ENCODE measurements at regions not wholly inside any gene's neighbourhood (a gene's known extent, or its start where the extent isn't known, plus 50 kb on each side); places are given as distances from the start of the nearest gene placed in this dataset.

DNA sequence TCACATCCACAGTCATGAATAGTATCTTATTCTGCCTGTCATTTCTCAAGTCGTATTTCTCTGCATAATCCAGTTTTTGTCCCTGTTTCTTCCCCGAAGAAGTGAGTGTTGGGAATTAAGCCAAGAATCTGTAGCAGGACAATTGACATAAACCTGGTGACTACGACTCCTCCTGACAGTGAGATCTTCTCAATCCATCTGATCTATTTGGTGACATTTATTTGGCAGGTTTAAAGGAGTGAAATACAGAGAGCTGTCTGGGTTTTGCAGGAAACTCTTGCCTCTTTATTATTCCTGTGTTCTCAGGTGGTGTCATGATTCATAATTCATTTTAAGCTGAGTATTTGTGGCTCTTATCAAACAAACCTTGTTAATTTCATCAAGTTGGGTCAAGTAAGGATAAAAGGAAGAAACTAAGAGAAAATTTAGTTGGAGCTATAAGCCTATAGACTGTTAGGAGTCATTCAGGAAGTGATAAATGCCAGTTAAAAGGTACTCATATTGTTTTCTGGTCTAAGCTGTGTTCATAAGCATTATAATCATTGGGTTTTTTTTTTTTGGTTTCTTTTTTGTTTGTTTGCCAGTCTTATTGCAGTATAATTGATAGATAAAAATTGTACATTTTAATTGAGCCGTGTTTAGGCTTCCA, 95.9 kb upstream of the PCSK1 start (continued):
- no peak for TF ChIP-seq TAF1 (IDR thresholded peaks at IDR 0.05; ENCODE audit: low read depth, low read length)
- no peak for TF ChIP-seq NRF1 (IDR thresholded peaks at IDR 0.05; ENCODE audit: low read depth, low read length)
- no peak for TF ChIP-seq EP300 (IDR thresholded peaks at IDR 0.05; ENCODE audit: borderline replicate concordance in 1 of 2, low read depth in 2 of 2, low read length in 2 of 2)
- no peak for TF ChIP-seq CTBP2 (IDR thresholded peaks at IDR 0.05; ENCODE audit: borderline replicate concordance, insufficient read depth, insufficient read length, low read length)

Data from H1 (cell line).